Natural killer cell (primary cell): ENCODE measurements at regions not wholly inside any gene's neighbourhood (a gene's known extent, or its start where the extent isn't known, plus 50 kb on each side); places are given as distances from the start of the nearest gene placed in this dataset.

ENCODE experiments used
- ATAC-seq, 3 donors: fragments of 150-1000 bp in 2 of 3; fragments of 200-7000 bp in 1 of 3; cut with Tn5 transposase; 1 replicate in 1 of 3; 2 replicates in 2 of 3; pipeline ENCODE4 v1.10.0; 2021; ENCODE audit warnings: mild to moderate bottlenecking in 2 of 3, moderate library complexity in 2 of 3
- DNase-seq, 2 donors: peaks; one replicate each; pipeline versions ENCODE4 v3.0.0 to v3.0.0-alpha.2; 2013 to 2021; ENCODE audit warnings: mixed read lengths in 1 of 2
- H3K27ac ChIP-seq: one replicate; pipeline ENCODE4 v1.5.1; 2013; ENCODE audit warnings: mild to moderate bottlenecking, low read length
- H3K27me3 ChIP-seq: one replicate; pipeline ENCODE4 v1.6.1; 2013; ENCODE audit warnings: low read length; ENCODE audit not compliant: control insufficient read depth, insufficient read depth
- H3K36me3 ChIP-seq: one replicate; pipeline ENCODE4 v1.6.1; 2013; ENCODE audit warnings: low read length; ENCODE audit not compliant: control insufficient read depth, insufficient read depth
- H3K4me1 ChIP-seq: one replicate; pipeline ENCODE4 v1.6.1; 2013; ENCODE audit warnings: low read length; ENCODE audit not compliant: control insufficient read depth, insufficient read depth
- H3K4me3 ChIP-seq: one replicate; pipeline ENCODE4 v1.5.1; 2013; ENCODE audit warnings: low read length
- H3K9me3 ChIP-seq: one replicate; pipeline ENCODE4 v1.6.1; 2013; ENCODE audit warnings: low read length; ENCODE audit not compliant: control insufficient read depth, insufficient read depth
- H3K27ac Mint-ChIP-seq, 2 donors: one replicate each; pipeline ENCODE4 v1.8.0; 2022; ENCODE audit warnings: mild to moderate bottlenecking in 2 of 2, mixed read lengths in 2 of 2, moderate library complexity in 1 of 2
- H3K27me3 Mint-ChIP-seq, 2 donors: one replicate each; pipeline ENCODE4 v1.8.0; 2022; ENCODE audit warnings: low read depth in 2 of 2, mixed read lengths in 2 of 2
- H3K36me3 Mint-ChIP-seq: one replicate; pipeline ENCODE4 v1.8.0; 2022; ENCODE audit warnings: mixed read lengths
- H3K4me1 Mint-ChIP-seq, 2 donors: one replicate each; pipeline ENCODE4 v1.8.0; 2022; ENCODE audit warnings: mixed read lengths in 2 of 2
- H3K4me3 Mint-ChIP-seq: one replicate; pipeline ENCODE4 v1.8.0; 2022; ENCODE audit warnings: mild to moderate bottlenecking, moderate library complexity, mixed read lengths
- H3K9me3 Mint-ChIP-seq, 2 donors: one replicate each; pipeline ENCODE4 v1.8.0; 2022; ENCODE audit warnings: mixed read lengths in 2 of 2
- CTCF ChIP-seq: fragments of 200-600 bp; IDR thresholded peaks from one replicate; pipeline ENCODE4 v1.8.0; 2022; ENCODE audit warnings: antibody characterized with exemption
- WGBS: methylation state at CpG from one replicate; pipeline ENCODE4 v1.1.7; 2013; ENCODE audit warnings: missing lambda C conversion rate; ENCODE audit not compliant: insufficient coverage; 5-methylcytosine and 5-hydroxymethylcytosine counted together
- intact Hi-C: fragments of 100-400 bp; cut with micrococcal nuclease; formaldehyde crosslinking; loops from one replicate; pipeline ENCODE4 v1.14.2; 2022

DNA sequence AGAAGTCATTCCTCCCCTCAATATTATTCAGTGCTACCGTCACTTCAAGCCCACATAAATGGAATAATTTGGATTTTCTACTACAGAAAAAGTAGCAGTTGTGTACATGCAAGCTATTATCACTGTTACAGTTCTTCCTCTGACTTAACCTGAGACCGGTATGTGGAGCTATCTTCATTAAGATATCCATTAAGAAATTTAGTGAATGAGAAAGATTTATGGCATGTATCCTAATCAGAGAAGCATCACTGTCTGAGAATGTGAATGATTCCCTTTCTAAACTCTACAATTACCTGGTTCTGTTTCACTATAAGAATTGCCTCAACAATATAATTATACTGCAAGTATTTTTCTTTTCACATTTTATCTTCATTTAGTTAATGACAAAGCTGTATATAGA is 278.7 kb downstream of the KLF5 start:
- Histone ChIP-seq H3K36me3 (no peaks in the 10 kb centered on the region), H3K9me3 (no peaks in the 10 kb centered on the region), H3K4me3 (no peak overlapping the region), H3K27ac (no peak overlapping the region), H3K27me3 (no peaks in the 10 kb centered on the region), H3K4me1 (no peaks in the 10 kb centered on the region)
- Mint-ChIP-seq H3K9me3 (no peaks in the 10 kb centered on the region), H3K36me3 (no peaks in the 10 kb centered on the region), H3K27ac (no peak overlapping the region), H3K4me1 (no peaks in the 10 kb centered on the region), H3K4me3 (no peak overlapping the region), H3K27me3 (no peaks in the 10 kb centered on the region)
- no peak for TF ChIP-seq CTCF
- intact Hi-C loops, result no loop called here
- no CpG with 5 or more reads among the region's 2 CpGs for WGBS
- DNase-seq (no peak), ATAC-seq (no peak)

DNA sequence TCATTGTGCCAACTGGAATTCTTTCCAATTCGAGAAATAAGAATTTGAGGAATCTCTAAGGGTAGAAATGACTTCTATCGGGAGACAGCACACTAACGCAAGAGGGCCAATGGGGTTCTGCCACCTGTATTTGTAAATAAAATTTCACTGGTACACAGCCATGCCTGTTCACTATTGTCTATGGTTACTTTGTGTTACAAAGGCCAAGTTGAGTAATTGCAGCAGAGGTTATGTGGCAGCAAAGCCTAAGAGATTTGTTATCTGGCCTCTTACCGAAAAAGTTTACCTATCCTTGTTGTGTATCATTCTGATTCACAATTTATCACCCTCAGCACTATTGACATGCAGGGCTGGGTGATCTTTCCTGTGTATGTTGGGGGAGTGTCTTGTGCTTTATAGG is 278.0 kb downstream of the KLF5 start:
- no peaks in the 10 kb centered on the region for H3K27me3 Mint-ChIP-seq
- no peak overlapping the region for H3K4me3 Mint-ChIP-seq
- WGBS, result 93% methylated on average over 3 of the region's 4 CpGs
- no peak overlapping the region for H3K4me3 ChIP-seq
- no peak for DNase-seq
- TF ChIP-seq CTCF, result no peak
- no peaks in the 10 kb centered on the region for H3K4me1 Mint-ChIP-seq
- no peaks in the 10 kb centered on the region for H3K36me3 ChIP-seq
- H3K27ac Mint-ChIP-seq, result no peak overlapping the region
- no peaks in the 10 kb centered on the region for H3K4me1 ChIP-seq
- H3K36me3 Mint-ChIP-seq, result no peaks in the 10 kb centered on the region
- no peaks in the 10 kb centered on the region for H3K27me3 ChIP-seq
- H3K27ac ChIP-seq, result no peak overlapping the region
- H3K9me3 Mint-ChIP-seq, result peaks cover 0 to 2% of the 10 kb centered on the region in 2 donors
- no peak for ATAC-seq
- intact Hi-C loops, result no loop called here
- H3K9me3 ChIP-seq, result no peaks in the 10 kb centered on the region

GRCh38 chr13:73335944-73336343 is 277.1 kb downstream of the KLF5 start:
- WGBS, result 92% methylated on average over 7 of the region's 7 CpGs
- no peak for ATAC-seq

More at GRCh38 chr13:73335944-73336343, 277.1 kb downstream of the KLF5 start:
- Histone ChIP-seq H3K9me3 (no peaks in the 10 kb centered on the region), H3K27me3 (no peaks in the 10 kb centered on the region), H3K4me1 (no peaks in the 10 kb centered on the region), H3K36me3 (no peaks in the 10 kb centered on the region), H3K27ac (no peak overlapping the region), H3K4me3 (no peak overlapping the region)
- DNase-seq, result no peak
- Mint-ChIP-seq H3K4me1 (no peaks in the 10 kb centered on the region), H3K4me3 (no peak overlapping the region), H3K27ac (no peak overlapping the region), H3K36me3 (no peaks in the 10 kb centered on the region), H3K27me3 (no peaks in the 10 kb centered on the region), H3K9me3 (peaks cover 0 to 5% of the 10 kb centered on the region in 2 donors)
- no peak for TF ChIP-seq CTCF
- intact Hi-C loops, result no loop called here
